IMR-90 (cell line): ENCODE measurements at regions not wholly inside any gene's neighbourhood (a gene's known extent, or its start where the extent isn't known, plus 50 kb on each side); places are given as distances from the start of the nearest gene placed in this dataset.

ENCODE experiments used
- ATAC-seq: fragments of 200-7000 bp; cut with Tn5 transposase; 2 replicates; pipeline ENCODE4 v1.9.1; 2020; ENCODE audit warnings: low read depth, mild to moderate bottlenecking, moderate library complexity
- BruUV-seq: library from RNA; stranded (reverse); fragments of 400-500 nt; replicated peaks from 2 replicates; lab custom pipeline; 2021; lab: Mats Ljungman, UMichigan
- CTCF ChIA-PET: fragments of 300-600 bp; formaldehyde crosslinking; extraction: SDS; loops from one replicate; lab custom pipeline; 2021; ENCODE audit warnings: antibody characterized with exemption; lab: Yijun Ruan, JAX
- POLR2A ChIA-PET: fragments of 300-600 bp; sonication (Branson Sonifier 250); formaldehyde crosslinking; loops from one replicate; lab custom pipeline; 2022; ENCODE audit warnings: antibody characterized with exemption; ENCODE audit not compliant: unreplicated experiment; lab: Charles Lee
- DNase-seq: peaks from one replicate; pipeline ENCODE4 v3.0.0; 2013
- H2AFZ ChIP-seq: replicated peaks from 2 replicates; pipeline ENCODE3; 2013; ENCODE audit warnings: low read length, mild to moderate bottlenecking; ENCODE audit not compliant: poor library complexity
- H2AK5ac ChIP-seq: 2 replicates; pipeline ENCODE4 v1.6.1; 2013; ENCODE audit warnings: low read depth, low read length, inconsistent platforms
- H2AK9ac ChIP-seq: replicated peaks from 2 replicates; pipeline ENCODE3; 2013; ENCODE audit warnings: mild to moderate bottlenecking, low read depth, low read length, moderate library complexity; ENCODE audit not compliant: poor library complexity
- H2BK120ac ChIP-seq: 2 replicates; pipeline ENCODE4 v1.6.1; 2013; ENCODE audit warnings: low read depth, low read length, inconsistent platforms
- H2BK15ac ChIP-seq: 3 replicates; pipeline ENCODE4 v1.6.1; 2013; ENCODE audit warnings: low read depth, low read length, inconsistent platforms
- H2BK20ac ChIP-seq: 2 replicates; pipeline ENCODE4 v1.6.1; 2013; ENCODE audit warnings: low read depth, mild to moderate bottlenecking, inconsistent platforms, low read length, moderate library complexity
- H2BK5ac ChIP-seq: 2 replicates; pipeline ENCODE4 v1.6.1; 2013; ENCODE audit warnings: mild to moderate bottlenecking, low read depth, low read length, inconsistent platforms; ENCODE audit not compliant: poor library complexity, severe bottlenecking
- H3K14ac ChIP-seq: replicated peaks from 2 replicates; pipeline ENCODE4 v1.6.1; 2013; ENCODE audit warnings: low read depth, low read length, inconsistent platforms
- H3K18ac ChIP-seq: 2 replicates; pipeline ENCODE4 v1.6.1; 2013; ENCODE audit warnings: low read depth, low read length, control low read depth
- H3K23ac ChIP-seq: 2 replicates; pipeline ENCODE4 v1.6.1; 2013; ENCODE audit warnings: low read depth, low read length, inconsistent platforms
- H3K27ac ChIP-seq: 2 replicates; pipeline ENCODE4 v1.5.1; 2013; ENCODE audit warnings: mild to moderate bottlenecking, control low read depth, low read length; ENCODE audit not compliant: insufficient read depth
- H3K27me3 ChIP-seq: 2 replicates; pipeline ENCODE4 v1.6.1; 2013; ENCODE audit warnings: low read length; ENCODE audit not compliant: control insufficient read depth, insufficient read depth
- H3K36me3 ChIP-seq: 2 replicates; pipeline ENCODE4 v1.6.1; 2013; ENCODE audit warnings: low read length, mixed read lengths; ENCODE audit not compliant: control insufficient read depth, insufficient read depth
- H3K4ac ChIP-seq: 2 replicates; pipeline ENCODE4 v1.6.1; 2013; ENCODE audit warnings: low read depth, low read length, inconsistent platforms
- H3K4me1 ChIP-seq: 2 replicates; pipeline ENCODE4 v1.6.1; 2013; ENCODE audit warnings: low read length, mixed read lengths; ENCODE audit not compliant: control insufficient read depth, insufficient read depth
- H3K4me2 ChIP-seq: 2 replicates; pipeline ENCODE4 v1.6.1; 2013; ENCODE audit warnings: low read depth, mild to moderate bottlenecking, control low read depth, low read length, moderate library complexity
- H3K4me3 ChIP-seq: 2 replicates; pipeline ENCODE4 v1.5.1; 2013; ENCODE audit warnings: low read depth, mild to moderate bottlenecking, control low read depth, low read length, moderate library complexity; ENCODE audit not compliant: insufficient read depth
- H3K56ac ChIP-seq: 2 replicates; pipeline ENCODE4 v1.6.1; 2013; ENCODE audit warnings: low read length, inconsistent platforms; ENCODE audit not compliant: insufficient read depth; ENCODE audit errors: extremely low read depth
- H3K79me1 ChIP-seq, 2 experiments: 2 replicates each; pipeline ENCODE4 v1.6.1; 2013; ENCODE audit warnings: low read length in 2 of 2, inconsistent platforms in 1 of 2, low read depth in 1 of 2
- H3K9ac ChIP-seq: 2 replicates; pipeline ENCODE4 v1.6.1; 2013; ENCODE audit warnings: low read depth, low read length, control low read depth
- H3K9me1 ChIP-seq: 2 replicates; pipeline ENCODE4 v1.6.1; 2013; ENCODE audit warnings: low read length, inconsistent platforms; ENCODE audit not compliant: insufficient read depth
- H3K9me3 ChIP-seq: 2 replicates; pipeline ENCODE4 v1.6.1; 2013; ENCODE audit warnings: low read length; ENCODE audit not compliant: control insufficient read depth, insufficient read depth
- H4K20me1 ChIP-seq: 2 replicates; pipeline ENCODE4 v1.6.1; 2013; ENCODE audit warnings: low read length, inconsistent platforms; ENCODE audit not compliant: insufficient read depth
- H4K5ac ChIP-seq: 2 replicates; pipeline ENCODE4 v1.6.1; 2013; ENCODE audit warnings: mild to moderate bottlenecking, low read depth, low read length, control low read depth
- H4K8ac ChIP-seq, 2 experiments: 2 replicates each; pipeline ENCODE4 v1.6.1; 2013; ENCODE audit warnings: low read depth in 2 of 2, low read length in 2 of 2, control low read depth in 1 of 2, inconsistent platforms in 1 of 2
- H4K91ac ChIP-seq: 2 replicates; pipeline ENCODE4 v1.6.1; 2013; ENCODE audit warnings: low read depth, low read length, inconsistent platforms; ENCODE audit not compliant: insufficient read depth
- CEBPB ChIP-seq: IDR thresholded peaks from 2 replicates; pipeline ENCODE4 v1.6.1; 2012; ENCODE audit warnings: low read depth, low read length, improper control_type of control experiment
- MXI1 ChIP-seq: IDR thresholded peaks from 2 replicates; pipeline ENCODE4 v1.6.1; 2012; ENCODE audit warnings: low read depth, mild to moderate bottlenecking, low read length, moderate library complexity, borderline replicate concordance
- WGBS, 2 experiments: methylation state at CpG; one replicate each; pipeline versions ENCODE4 v1.1.5 to v1.1.7; 2013; ENCODE audit warnings: missing lambda C conversion rate in 2 of 2; ENCODE audit not compliant: insufficient read length in 1 of 2; ENCODE audit errors: extremely low coverage in 2 of 2; 5-methylcytosine and 5-hydroxymethylcytosine counted together
- dilution Hi-C: fragments of 300-500 bp; cut with HindIII; formaldehyde crosslinking; loops from one replicate; pipeline ENCODE4 v1.14.3; 2018; ENCODE audit warnings: low sequenced_read_pairs; ENCODE audit not compliant: unreplicated experiment
- in situ Hi-C: fragments of 300-500 bp; cut with MboI; formaldehyde crosslinking; loops from 3 replicates; pipeline ENCODE4 v1.14.3; 2019; ENCODE audit warnings: low sequenced_read_pairs, inconsistent platforms, mixed read lengths
- intact Hi-C: fragments of 100-400 bp; cut with micrococcal nuclease; formaldehyde crosslinking; loops from 2 replicates; pipeline ENCODE4 v1.10.0; 2022

GRCh38 chr4:123667496-123667895 is 270.9 kb downstream of the SPRY1 start:
- H3K4me2 ChIP-seq = no peak overlapping the region
- POLR2A ChIA-PET = no interaction called here
- H4K5ac ChIP-seq = no peak overlapping the region
- H3K9me3 ChIP-seq = no peaks in the 10 kb centered on the region
- H3K18ac ChIP-seq = no peak overlapping the region
- no peak overlapping the region for H3K27ac ChIP-seq
- H2AK5ac ChIP-seq = no peak overlapping the region
- WGBS, 2 experiments = no CpG with 5 or more reads among the region's 6 CpGs
- CTCF ChIA-PET = no interaction called here
- no peak overlapping the region for H2AFZ ChIP-seq
- no peak overlapping the region for H3K4ac ChIP-seq
- H3K4me3 ChIP-seq = no peak overlapping the region
- H4K20me1 ChIP-seq = no peaks in the 10 kb centered on the region
- no peaks in the 10 kb centered on the region for H3K79me1 ChIP-seq
- H2BK15ac ChIP-seq = no peak overlapping the region
- no peak overlapping the region for H4K8ac ChIP-seq
- BruUV-seq = no TSS peak
- no peak overlapping the region for H3K14ac ChIP-seq
- ATAC-seq (0 out of 2 replicates have a peak, but pooled peaks have one; percentile 14), DNase-seq (peak; percentile 93)
- no peak overlapping the region for H2BK120ac ChIP-seq
- H3K9me1 ChIP-seq = no peaks in the 10 kb centered on the region
- no peaks in the 10 kb centered on the region for H3K36me3 ChIP-seq
- TF ChIP-seq CEBPB (peak; percentile 23; the same call in 1 of the 2 replicates), MXI1 (no peak)
- H3K27me3 ChIP-seq = no peaks in the 10 kb centered on the region
- H3K9ac ChIP-seq = no peak overlapping the region
- no peak overlapping the region for H2BK20ac ChIP-seq
- H3K4me1 ChIP-seq = no peaks in the 10 kb centered on the region
- H2AK9ac ChIP-seq = no peak overlapping the region
- H2BK5ac ChIP-seq = peak overlapping the region; percentile 66
- no peak overlapping the region for H3K23ac ChIP-seq
- in situ Hi-C loops (loop anchor here (10.0 kb wide), 3 partner anchors 437 to 597 kb away; no protein-coding TSS in a partner anchor), intact Hi-C loops (loop anchor here (10.0 kb wide), 1 partner anchor 423 kb away; no protein-coding TSS in a partner anchor), dilution Hi-C loops (no loop called here)
- H3K56ac ChIP-seq = no peak overlapping the region
- no peak overlapping the region for H4K91ac ChIP-seq
